Progenitor cell of endocrine pancreas (in vitro differentiated cells): ENCODE measurements at regions not wholly inside any gene's neighbourhood (a gene's known extent, or its start where the extent isn't known, plus 50 kb on each side); places are given as distances from the start of the nearest gene placed in this dataset.
A peak's percentile ranks its signal among the peaks of the same experiment; 100 is the strongest.

Experiments
- DNase-seq: peaks from one replicate; pipeline ENCODE4 v3.0.0; 2021; ENCODE audit warnings: low spot score; ENCODE audit not compliant: unreplicated experiment
- H3K27ac Mint-ChIP-seq: 2 replicates; pipeline ENCODE4 v1.8.0; 2021; ENCODE audit warnings: mild to moderate bottlenecking, moderate library complexity, mixed read lengths
- H3K27me3 Mint-ChIP-seq: 2 replicates; pipeline ENCODE4 v1.8.0; 2021; ENCODE audit warnings: mixed read lengths
- H3K36me3 Mint-ChIP-seq: 2 replicates; pipeline ENCODE4 v1.8.0; 2022; ENCODE audit warnings: mixed read lengths; ENCODE audit not compliant: insufficient read depth
- H3K4me1 Mint-ChIP-seq: 2 replicates; pipeline ENCODE4 v1.8.0; 2021; ENCODE audit warnings: low read depth, mixed read lengths
- H3K4me3 Mint-ChIP-seq: 2 replicates; pipeline ENCODE4 v1.8.0; 2021; ENCODE audit warnings: low read depth, mild to moderate bottlenecking, moderate library complexity, mixed read lengths
- H3K9me3 Mint-ChIP-seq: 2 replicates; pipeline ENCODE4 v1.8.0; 2021; ENCODE audit warnings: low read depth, mixed read lengths
- TF ChIP-seq, protein P1 (sequence below): fragments of 200-600 bp; sonication (generic); IDR thresholded peaks from one replicate; pipeline ENCODE4 v1.5.0; 2021; ENCODE audit warnings: antibody characterized with exemption, mild to moderate bottlenecking; ENCODE audit not compliant: unreplicated experiment

DNA sequence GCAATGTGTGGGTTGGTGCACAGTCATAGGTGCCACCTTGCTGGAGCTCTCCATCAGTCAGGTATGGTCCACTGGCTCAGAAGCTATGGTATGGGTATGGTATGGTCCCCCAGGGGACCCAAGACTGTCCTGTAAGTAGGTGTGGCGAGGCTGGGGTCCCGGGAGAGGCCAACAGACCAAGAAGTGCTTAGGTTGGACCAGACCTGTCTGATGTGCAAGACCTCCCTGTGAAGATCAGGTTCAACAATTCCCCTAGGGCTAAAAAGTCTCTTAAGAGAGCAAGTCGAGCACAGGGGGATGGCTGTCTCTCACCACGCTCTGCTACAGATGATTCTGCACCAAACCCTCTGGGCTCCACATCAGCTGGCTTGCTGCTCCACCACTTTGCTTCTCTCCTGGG, 1145.0 kb downstream of the RPA4 start:
- Mint-ChIP-seq H3K27ac (peak overlapping the region; percentile 39), H3K4me3 (no peak overlapping the region), H3K27me3 (no peaks in the 10 kb centered on the region), H3K4me1 (no peaks in the 10 kb centered on the region), H3K36me3 (peaks cover 6% of the 10 kb centered on the region), H3K9me3 (peaks cover 35% of the 10 kb centered on the region)
- TF ChIP-seq, protein P1, sequence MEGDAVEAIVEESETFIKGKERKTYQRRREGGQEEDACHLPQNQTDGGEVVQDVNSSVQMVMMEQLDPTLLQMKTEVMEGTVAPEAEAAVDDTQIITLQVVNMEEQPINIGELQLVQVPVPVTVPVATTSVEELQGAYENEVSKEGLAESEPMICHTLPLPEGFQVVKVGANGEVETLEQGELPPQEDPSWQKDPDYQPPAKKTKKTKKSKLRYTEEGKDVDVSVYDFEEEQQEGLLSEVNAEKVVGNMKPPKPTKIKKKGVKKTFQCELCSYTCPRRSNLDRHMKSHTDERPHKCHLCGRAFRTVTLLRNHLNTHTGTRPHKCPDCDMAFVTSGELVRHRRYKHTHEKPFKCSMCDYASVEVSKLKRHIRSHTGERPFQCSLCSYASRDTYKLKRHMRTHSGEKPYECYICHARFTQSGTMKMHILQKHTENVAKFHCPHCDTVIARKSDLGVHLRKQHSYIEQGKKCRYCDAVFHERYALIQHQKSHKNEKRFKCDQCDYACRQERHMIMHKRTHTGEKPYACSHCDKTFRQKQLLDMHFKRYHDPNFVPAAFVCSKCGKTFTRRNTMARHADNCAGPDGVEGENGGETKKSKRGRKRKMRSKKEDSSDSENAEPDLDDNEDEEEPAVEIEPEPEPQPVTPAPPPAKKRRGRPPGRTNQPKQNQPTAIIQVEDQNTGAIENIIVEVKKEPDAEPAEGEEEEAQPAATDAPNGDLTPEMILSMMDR = no peak
- DNase-seq = no peak

DNA sequence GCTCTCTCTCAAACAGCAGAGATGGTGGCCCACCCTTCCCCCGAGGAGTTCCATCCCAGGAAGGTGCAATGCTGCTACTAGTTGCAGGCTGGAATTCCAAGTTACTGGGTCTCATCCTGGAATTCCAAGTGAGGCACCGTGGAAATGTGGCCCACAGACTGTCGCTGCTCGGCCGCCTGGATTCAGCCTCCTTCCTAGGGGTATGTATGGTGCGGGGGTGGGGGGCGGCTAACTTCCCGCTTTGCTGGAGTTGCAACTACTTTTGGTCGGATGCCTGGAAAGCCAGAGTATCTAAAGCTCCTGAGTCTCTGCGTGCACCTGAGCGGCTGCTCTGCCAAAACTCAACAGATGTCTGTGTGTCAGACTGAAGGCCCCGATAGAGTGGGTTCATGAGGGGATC, 1146.2 kb downstream of the RPA4 start:
- no peak overlapping the region for H3K27ac Mint-ChIP-seq

DNA sequence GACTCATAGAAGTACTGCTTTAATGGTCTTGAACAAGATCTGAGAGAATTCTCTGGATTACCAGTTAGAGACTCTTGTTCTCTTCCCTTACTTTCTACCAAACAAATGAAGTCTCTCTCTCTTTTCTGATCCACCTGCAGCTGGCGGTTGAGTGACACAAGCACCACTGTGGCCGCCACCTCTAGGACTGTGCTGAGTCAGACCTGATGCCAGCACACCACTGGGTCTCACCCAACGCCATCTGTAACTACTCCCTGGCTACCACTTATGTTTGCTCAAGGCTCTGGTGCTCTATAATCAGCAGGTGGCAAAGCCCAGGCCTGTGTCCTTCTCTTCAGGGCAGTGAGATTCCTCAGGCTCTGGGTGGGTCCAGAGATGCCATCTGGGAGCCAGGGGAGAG, 1173.5 kb downstream of the RPA4 start:
- Mint-ChIP-seq H3K36me3 (peaks cover 13% of the 10 kb centered on the region), H3K27ac (no peak overlapping the region), H3K27me3 (no peaks in the 10 kb centered on the region), H3K4me1 (peaks cover 3% of the 10 kb centered on the region), H3K4me3 (no peak overlapping the region), H3K9me3 (peaks cover 38% of the 10 kb centered on the region)
- TF ChIP-seq, protein P1 = no peak
- no peak for DNase-seq

More for the DNA sequence above, 1146.2 kb downstream of the RPA4 start:
- no peaks in the 10 kb centered on the region for H3K27me3 Mint-ChIP-seq
- TF ChIP-seq, protein P1 = no peak
- H3K4me3 Mint-ChIP-seq = no peak overlapping the region
- no peaks in the 10 kb centered on the region for H3K4me1 Mint-ChIP-seq
- peaks cover 6% of the 10 kb centered on the region for H3K36me3 Mint-ChIP-seq
- no peak for DNase-seq
- H3K9me3 Mint-ChIP-seq = peaks cover 30% of the 10 kb centered on the region

DNA sequence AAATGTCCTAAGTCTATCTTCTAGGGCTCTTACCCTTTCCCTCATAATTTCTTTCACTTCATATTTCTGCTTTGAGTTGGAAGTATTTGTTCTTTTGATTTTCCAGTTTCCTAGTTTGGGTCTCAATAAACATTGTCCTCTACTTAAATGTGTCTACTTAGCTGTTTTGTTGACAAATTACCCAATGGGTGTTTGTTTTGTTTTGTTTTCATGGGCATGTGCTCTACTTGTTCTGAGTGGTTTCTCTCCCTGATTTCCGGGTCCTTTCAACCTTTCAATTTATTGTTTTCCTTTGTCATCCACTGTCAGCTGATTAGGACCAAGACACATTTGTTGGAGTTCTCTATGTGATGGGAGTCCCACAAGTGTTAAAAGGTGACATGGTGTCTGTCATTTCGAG, 1181.4 kb downstream of the RPA4 start:
- H3K9me3 Mint-ChIP-seq = no peaks in the 10 kb centered on the region
- no peak for DNase-seq
- peaks cover 6% of the 10 kb centered on the region for H3K4me1 Mint-ChIP-seq
- peaks cover 1% of the 10 kb centered on the region for H3K36me3 Mint-ChIP-seq
- no peak overlapping the region for H3K4me3 Mint-ChIP-seq
- TF ChIP-seq, protein P1 = no peak
- no peak overlapping the region for H3K27ac Mint-ChIP-seq
- H3K27me3 Mint-ChIP-seq = no peaks in the 10 kb centered on the region

DNA sequence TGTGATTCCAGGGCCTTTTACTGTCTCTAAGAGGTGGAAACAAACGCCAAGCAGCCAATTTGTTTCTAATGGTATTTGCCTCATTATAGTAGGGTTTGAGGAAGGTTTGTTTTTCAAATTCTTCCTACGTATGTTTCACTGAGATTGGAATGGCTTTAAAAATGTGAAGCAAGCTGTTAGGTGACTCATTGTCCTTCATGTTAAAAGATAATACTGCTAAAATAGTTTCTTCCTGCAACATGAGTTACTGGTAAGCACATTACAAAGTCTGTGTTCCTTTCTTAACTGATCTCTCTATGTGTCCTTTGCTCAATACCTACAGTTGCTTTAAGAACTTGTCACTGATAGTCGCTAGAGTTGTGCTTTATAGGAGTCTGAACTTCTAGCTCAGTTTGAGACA, 1183.9 kb downstream of the RPA4 start:
- no peaks in the 10 kb centered on the region for H3K9me3 Mint-ChIP-seq
- no peak for DNase-seq
- H3K27ac Mint-ChIP-seq = no peak overlapping the region
- no peaks in the 10 kb centered on the region for H3K27me3 Mint-ChIP-seq
- TF ChIP-seq, protein P1 = no peak
- no peak overlapping the region for H3K4me3 Mint-ChIP-seq
- H3K4me1 Mint-ChIP-seq = peaks cover 17% of the 10 kb centered on the region
- peaks cover 1% of the 10 kb centered on the region for H3K36me3 Mint-ChIP-seq
